NCI-H226 (cell line): ENCODE measurements at regions not wholly inside any gene's neighbourhood (a gene's known extent, or its start where the extent isn't known, plus 50 kb on each side); places are given as distances from the start of the nearest gene placed in this dataset.

ENCODE experiments used
- DNase-seq: peaks from one replicate; pipeline ENCODE4 v3.0.0-alpha.2; 2015

DNA sequence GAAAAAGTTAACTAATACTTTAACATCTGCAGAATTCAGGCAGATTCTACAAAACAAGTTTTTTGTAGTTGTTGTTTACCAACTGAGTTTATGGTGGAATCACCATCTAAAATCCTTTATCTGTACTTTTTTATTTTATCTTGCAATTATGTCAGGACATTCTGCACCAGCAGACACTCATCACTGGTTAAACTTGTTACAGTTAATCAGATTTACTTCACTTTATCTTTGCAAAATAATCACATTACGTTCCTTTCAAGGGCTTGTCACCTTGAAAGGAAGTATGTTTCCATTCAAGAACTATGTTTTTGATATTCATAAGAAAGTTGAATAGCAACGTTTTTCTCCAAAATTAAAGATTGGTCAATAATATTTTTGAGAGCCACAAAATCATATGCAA lies 796.6 kb upstream of the ROBO1 start:
- no peak for DNase-seq

- DNase-seq = no peak
These were observed 791.9 kb upstream of the ROBO1 start for GRCh38 chr3:80559701-80560100.

DNA sequence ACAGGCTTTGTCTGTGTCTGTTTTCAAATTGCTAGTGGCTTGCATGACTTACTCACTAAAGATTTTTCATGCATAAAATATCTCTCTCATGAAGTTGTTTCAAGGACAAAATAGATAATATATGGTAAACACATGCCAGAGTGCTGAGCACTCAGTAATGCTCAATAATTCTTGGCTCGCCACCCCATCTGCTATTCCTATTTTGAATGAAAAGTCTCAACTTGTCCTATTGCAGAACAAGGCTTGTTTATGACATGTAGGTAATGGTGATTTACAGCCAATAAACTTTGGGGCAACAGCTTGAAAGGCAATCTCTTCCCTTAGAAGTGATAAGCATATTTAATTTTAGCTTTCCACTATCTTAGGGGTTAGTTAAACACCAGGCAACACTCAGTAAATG lies 789.0 kb upstream of the ROBO1 start:
- peak; percentile 3 for DNase-seq

- no peak for DNase-seq
These were observed 786.5 kb upstream of the ROBO1 start for GRCh38 chr3:80554304-80554703.

DNA sequence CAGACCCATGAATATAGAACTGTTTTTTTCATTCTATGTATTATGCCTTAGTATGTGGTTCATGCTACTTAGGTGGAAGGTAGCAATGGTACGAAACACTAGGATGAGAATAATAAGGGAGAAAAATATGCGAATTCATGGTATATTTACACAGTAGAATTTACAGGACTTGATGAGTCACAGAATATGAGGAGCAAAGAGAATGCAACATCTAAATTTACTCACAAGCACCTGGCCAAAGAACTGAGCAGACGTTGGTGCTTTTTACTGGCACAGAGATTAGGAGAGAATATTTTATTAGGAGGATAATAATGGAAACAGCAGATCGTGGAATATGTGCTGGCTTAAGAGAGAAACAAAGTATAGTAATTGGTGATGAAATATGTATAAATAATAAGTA lies 785.4 kb upstream of the ROBO1 start:
- no peak for DNase-seq

GRCh38 chr3:80550174-80550573 lies 782.4 kb upstream of the ROBO1 start:
- DNase-seq = no peak

DNA sequence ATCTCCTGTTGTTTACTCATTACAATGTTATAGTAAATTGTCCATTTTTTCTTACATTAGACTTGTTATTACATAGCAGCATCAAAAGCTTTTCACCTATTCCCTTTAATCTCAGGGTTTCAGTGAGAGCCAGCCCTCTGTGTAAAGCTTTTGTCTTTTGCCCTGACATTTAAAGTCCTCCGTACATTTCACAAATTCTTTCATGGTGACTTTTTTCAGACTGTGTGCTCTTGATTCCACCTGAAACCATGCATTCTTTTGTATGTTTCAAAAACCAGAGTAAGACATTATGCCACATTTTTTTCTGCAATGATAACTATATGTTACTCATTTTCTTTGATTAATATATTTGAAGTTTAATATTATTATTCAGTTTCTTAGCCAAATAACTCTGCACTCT lies 781.4 kb upstream of the ROBO1 start:
- no peak for DNase-seq

DNA sequence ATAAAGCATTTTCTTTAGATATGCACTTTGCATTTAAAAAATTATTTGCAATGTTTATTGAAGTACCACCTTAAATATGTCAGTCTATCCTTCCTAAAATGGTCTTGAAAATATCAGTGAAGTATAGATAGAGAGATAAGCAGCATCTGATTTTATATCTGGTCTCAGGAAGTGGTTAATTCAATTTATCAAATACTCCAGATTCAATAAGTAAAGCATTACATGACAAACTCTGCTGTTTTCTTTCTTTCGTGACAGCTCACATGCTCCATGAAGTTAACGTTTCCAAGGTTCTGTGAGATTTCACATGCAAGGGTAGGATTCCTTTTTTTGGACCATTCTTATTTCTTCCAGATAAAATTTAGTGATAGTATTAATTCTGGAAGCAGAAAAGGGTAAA lies 775.4 kb upstream of the ROBO1 start:
- no peak for DNase-seq

- no peak for DNase-seq
These were observed 774.7 kb upstream of the ROBO1 start for GRCh38 chr3:80542456-80542855.

- no peak for DNase-seq
These were observed 769.9 kb upstream of the ROBO1 start for GRCh38 chr3:80537680-80538079.

GRCh38 chr3:80535286-80535685 lies 767.5 kb upstream of the ROBO1 start:
- DNase-seq = no peak

DNA sequence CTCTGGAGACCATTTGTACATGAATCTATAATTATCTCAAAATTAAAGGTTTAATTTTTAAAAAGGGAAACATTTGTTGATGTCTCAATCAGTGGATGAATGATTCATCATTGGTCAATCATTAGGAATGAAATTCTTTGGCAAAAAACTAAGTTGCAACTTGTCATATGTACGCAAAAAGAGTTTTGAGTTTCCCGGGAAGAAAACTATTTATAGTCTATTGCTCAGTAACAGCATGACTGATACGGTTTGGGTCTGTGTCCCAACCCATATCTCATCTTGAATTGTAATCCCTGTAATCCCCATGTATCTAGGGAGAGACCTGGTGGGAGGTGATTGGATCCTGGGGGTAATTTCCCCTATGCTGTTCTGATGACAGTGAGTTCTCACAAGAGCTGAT lies 765.8 kb upstream of the ROBO1 start:
- no peak for DNase-seq

DNA sequence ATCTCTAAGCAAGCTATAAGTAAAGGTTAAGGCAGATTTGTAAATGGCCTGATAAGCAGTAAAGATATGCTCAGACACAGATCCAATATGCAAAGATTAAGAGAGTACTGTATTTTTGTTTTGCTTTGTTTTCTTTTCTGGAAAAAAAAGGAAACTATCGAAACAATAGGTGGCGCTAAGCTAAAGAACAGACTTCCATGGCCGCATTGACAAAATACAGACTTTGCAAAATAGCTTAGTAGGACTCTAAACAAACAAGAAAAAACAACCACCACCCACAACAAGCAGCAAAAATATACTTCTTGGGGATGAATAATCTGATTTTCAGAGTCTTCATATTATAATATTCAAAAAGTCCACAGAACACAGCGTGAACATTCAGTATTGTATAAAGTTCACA lies 758.4 kb upstream of the ROBO1 start:
- no peak for DNase-seq

DNA sequence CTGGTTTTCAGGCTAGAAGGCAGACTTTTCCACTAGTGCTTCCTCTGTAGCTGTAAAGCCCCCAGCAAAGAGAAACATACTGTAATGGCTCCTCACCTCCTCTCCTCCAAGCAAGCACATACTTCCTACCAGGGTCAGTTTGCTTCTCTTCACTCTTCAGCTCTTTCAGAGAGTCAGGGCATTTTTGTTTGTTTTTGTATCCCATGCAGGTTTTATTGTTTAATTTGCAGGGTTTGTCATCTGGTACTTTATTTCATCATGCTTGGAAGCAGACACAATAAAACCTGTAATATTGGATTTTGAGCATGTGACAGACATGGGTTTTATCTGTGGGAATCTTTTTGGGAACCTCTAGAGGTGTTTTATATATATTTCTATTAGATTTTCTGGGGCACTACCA lies 753.3 kb upstream of the ROBO1 start:
- no peak for DNase-seq

- DNase-seq = no peak
These were observed 751.6 kb upstream of the ROBO1 start for GRCh38 chr3:80519436-80519835.

GRCh38 chr3:80496452-80496851 lies 728.7 kb upstream of the ROBO1 start:
- no peak for DNase-seq

DNA sequence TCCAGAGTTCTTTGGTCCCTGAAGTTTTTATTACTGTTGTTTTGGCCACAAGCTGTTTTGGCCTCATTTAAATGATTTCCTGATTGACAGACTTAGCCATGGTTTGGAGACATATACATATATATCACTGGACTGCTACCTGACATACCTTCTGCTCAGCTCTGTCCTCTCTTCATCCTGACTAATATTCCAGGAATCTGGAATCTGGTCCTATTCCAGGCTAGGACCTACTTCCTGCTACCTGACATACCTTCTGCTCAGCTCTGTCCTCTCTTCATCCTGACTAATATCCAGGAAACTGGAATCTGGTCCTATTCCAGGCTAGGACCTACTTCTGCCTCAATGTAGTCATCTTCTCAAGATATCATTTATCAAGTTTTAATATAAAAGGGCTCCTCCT lies 724.4 kb upstream of the ROBO1 start:
- DNase-seq = no peak

GRCh38 chr3:80472961-80473360 lies 705.2 kb upstream of the ROBO1 start:
- DNase-seq = no peak

- no peak for DNase-seq
These were observed 704.7 kb upstream of the ROBO1 start for GRCh38 chr3:80472459-80472858.

GRCh38 chr3:80470433-80470832 lies 702.6 kb upstream of the ROBO1 start:
- DNase-seq = no peak

DNA sequence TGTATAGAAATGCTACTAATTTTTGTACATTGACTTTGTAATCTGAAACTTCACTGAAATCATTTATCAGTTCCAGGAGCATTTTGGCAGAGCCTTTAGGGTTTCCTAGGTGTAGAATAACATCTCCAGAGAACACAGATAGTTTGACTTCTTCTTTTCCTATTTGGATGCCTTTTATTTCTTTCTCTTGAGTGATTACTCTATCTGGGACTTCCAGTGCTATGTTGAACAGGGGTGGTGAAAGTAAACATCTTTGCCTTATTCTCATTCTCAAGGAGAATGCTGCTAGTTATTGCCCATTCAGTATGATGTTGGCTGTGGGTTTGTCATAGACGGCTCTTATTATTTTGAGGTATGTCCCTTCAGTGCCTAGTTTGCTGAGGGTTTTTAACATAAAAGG lies 697.9 kb upstream of the ROBO1 start:
- DNase-seq = no peak

- DNase-seq = no peak
These were observed 683.6 kb upstream of the ROBO1 start for GRCh38 chr3:80451393-80451792.

- no peak for DNase-seq
These were observed 677.8 kb upstream of the ROBO1 start for GRCh38 chr3:80445641-80446040.

GRCh38 chr3:80445053-80445452 lies 677.3 kb upstream of the ROBO1 start:
- no peak for DNase-seq

DNA sequence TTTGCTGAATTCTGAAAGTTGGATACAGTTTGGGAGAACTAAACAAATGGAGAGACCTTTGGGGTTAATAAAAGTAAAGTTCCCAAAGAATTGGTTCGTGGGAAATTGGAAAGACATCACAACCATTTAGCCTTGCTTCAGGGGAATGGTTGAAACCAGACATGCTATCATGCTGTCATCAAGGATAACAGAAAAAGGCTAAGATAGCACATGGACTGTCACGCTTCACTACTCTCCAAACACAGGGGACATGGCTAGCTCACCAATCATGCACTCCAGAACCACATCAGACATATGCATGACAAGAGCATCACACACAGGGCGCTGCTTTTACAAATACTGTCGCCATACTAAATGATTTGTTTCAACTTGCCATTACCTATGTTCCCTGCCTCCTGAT lies 671.7 kb upstream of the ROBO1 start:
- no peak for DNase-seq

DNA sequence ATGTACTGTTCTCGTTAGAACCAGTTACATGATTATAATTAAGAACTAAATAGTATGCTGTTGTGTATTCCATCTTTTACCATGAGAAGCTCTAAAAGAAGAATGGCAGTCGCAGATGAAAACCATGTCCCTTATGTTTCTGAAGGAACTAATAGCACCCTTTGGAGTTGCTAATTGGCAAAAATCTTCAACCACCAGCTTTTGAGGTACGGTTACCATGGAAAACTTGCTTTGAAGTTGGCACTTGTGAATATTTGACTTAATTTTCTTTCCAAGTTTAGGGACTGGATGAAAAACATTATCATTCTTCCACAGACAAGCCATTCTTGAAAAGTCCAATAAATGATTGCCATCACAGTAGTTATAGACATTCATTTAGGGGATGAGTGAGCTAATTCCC lies 666.6 kb upstream of the ROBO1 start:
- DNase-seq = no peak
